Stimulated activated naive CD8-positive, alpha-beta T cell treated with anti-CD3 and anti-CD28 coated beads, Interleukin-15, Interleukin-2, amounts not matched to agents 100 U/mL and 50 U/mL, for 24 hours (primary cell): ENCODE measurements at regions not wholly inside any gene's neighbourhood (a gene's known extent, or its start where the extent isn't known, plus 50 kb on each side); places are given as distances from the start of the nearest gene placed in this dataset.

ENCODE experiments used
- ATAC-seq: fragments of 150-1000 bp; cut with Tn5 transposase; one replicate; pipeline ENCODE4 v1.10.0; 2021
- DNase-seq: peaks from one replicate; pipeline ENCODE4 v3.0.0; 2021

GRCh38 chr5:17893026-17893635, 258.9 kb downstream of the TAF11L14 start:
- ATAC-seq (no peak), DNase-seq (no peak)

- ATAC-seq (no peak), DNase-seq (no peak)
Measured at GRCh38 chr5:17895288-17896033, 261.2 kb downstream of the TAF11L14 start.

- ATAC-seq (no peak), DNase-seq (no peak)
Measured at GRCh38 chr5:17896605-17897004, 262.3 kb downstream of the TAF11L14 start.

GRCh38 chr5:17897776-17898175, 263.5 kb downstream of the TAF11L14 start:
- ATAC-seq (no peak), DNase-seq (no peak)

- no peak for ATAC-seq
- no peak for DNase-seq
Measured at GRCh38 chr5:17898766-17899165, 264.5 kb downstream of the TAF11L14 start.

GRCh38 chr5:17907094-17907493, 272.8 kb downstream of the TAF11L14 start:
- no peak for ATAC-seq
- no peak for DNase-seq

GRCh38 chr5:17910318-17910717, 276.1 kb downstream of the TAF11L14 start:
- DNase-seq, result no peak
- ATAC-seq, result no peak

- no peak for DNase-seq
Measured at GRCh38 chr5:17912794-17913193, 278.5 kb downstream of the TAF11L14 start.

GRCh38 chr5:17916446-17916845, 282.2 kb downstream of the TAF11L14 start:
- DNase-seq (no peak), ATAC-seq (no peak)

More at GRCh38 chr5:17912794-17913193, 278.5 kb downstream of the TAF11L14 start:
- no peak for ATAC-seq

GRCh38 chr5:17917465-17917864, 283.2 kb downstream of the TAF11L14 start:
- ATAC-seq (no peak), DNase-seq (no peak)

- DNase-seq, result no peak
Measured at GRCh38 chr5:17918373-17919104, 284.3 kb downstream of the TAF11L14 start.

GRCh38 chr5:17925276-17925675, 291.0 kb downstream of the TAF11L14 start:
- DNase-seq, result no peak
- ATAC-seq, result no peak

More at GRCh38 chr5:17918373-17919104, 284.3 kb downstream of the TAF11L14 start:
- no peak for ATAC-seq

- DNase-seq, result no peak
- ATAC-seq, result no peak
Measured at GRCh38 chr5:17928581-17928981, 294.3 kb downstream of the TAF11L14 start.

- DNase-seq (no peak), ATAC-seq (no peak)
Measured at GRCh38 chr5:17929171-17929570, 294.9 kb downstream of the TAF11L14 start.

- ATAC-seq (no peak), DNase-seq (no peak)
Measured at GRCh38 chr5:17930346-17930745, 296.1 kb downstream of the TAF11L14 start.

- no peak for ATAC-seq
- DNase-seq, result no peak
Measured at GRCh38 chr5:17944046-17944445, 309.8 kb downstream of the TAF11L14 start.

GRCh38 chr5:17947029-17947428, 312.8 kb downstream of the TAF11L14 start:
- ATAC-seq (no peak), DNase-seq (no peak)

GRCh38 chr5:17951392-17952169, 317.3 kb downstream of the TAF11L14 start:
- DNase-seq, result no peak
- no peak for ATAC-seq

- no peak for DNase-seq
Measured at GRCh38 chr5:17952231-17952630, 318.0 kb downstream of the TAF11L14 start.

GRCh38 chr5:17964067-17964466, 329.8 kb downstream of the TAF11L14 start:
- DNase-seq (no peak), ATAC-seq (no peak)

More at GRCh38 chr5:17952231-17952630, 318.0 kb downstream of the TAF11L14 start:
- ATAC-seq, result no peak

GRCh38 chr5:17966640-17967402, 332.6 kb downstream of the TAF11L14 start:
- ATAC-seq (no peak), DNase-seq (no peak)

GRCh38 chr5:17976404-17976803, 342.1 kb downstream of the TAF11L14 start:
- ATAC-seq (no peak), DNase-seq (no peak)
